HG03460 (cell line): ENCODE measurements at regions not wholly inside any gene's neighbourhood (a gene's known extent, or its start where the extent isn't known, plus 50 kb on each side); places are given as distances from the start of the nearest gene placed in this dataset.
"Not testable (repeated sequence)": the region's sequence is repeated elsewhere in the genome, so short reads cannot be mapped to it uniquely, and the experiment has no call there.

ENCODE experiments used
- ATAC-seq: cut with Tn5 transposase; IDR thresholded peaks from one replicate; pipeline ENCODE4 v1.9.1; 2021; ENCODE audit not compliant: unreplicated experiment

DNA sequence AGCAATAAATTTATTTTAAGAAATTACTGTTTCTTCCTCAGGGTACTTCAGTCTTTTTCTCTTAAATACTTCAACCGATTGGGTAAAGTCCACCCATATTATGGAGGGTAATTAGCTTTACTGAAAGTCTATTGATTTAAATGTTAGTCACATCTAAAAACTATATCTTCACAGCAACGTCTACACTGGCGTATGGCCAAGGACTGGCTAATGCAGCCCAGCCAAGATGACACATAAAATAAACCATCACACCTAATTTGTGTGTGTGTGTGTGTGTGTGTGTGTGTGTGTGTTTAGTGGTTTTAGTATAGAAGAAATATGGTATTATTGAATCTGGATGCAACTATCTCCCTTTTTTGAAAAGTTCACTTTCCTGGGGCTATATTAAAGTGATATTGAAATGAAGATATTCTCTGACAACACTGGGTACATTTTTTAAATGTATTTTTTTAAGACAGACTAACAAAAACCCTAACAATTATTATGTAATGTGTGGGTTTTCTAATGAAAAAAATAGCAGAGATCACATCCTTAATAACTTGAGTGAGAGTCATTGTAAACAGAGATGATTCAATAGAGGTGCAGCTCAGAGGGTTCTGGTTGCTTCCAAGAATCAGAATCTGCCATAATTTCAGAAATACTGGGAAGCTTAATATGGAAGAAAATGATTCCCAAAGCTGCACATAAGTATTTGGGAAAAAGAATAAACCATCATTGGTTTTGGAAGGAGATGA, 584.2 kb upstream of the MBL2 start:
- ATAC-seq = no peak

DNA sequence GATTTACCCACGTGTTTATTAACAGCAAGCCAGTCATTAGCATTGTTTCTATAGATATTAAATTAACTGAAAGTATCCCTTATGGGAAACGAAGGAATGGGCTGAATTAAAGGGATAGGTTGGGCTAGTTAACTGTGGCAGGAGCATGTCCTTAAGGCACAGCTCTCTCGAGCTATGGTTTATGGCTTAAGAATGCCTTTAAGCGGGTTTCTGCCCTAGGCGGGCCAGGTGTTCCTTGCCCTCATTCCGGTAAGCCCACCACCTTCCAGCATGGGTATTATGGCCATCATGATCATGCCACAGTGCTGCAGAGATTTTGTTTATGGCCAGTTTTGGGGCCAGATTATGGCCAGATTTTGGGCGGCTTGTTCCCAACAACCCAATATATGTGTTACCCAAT, 569.9 kb upstream of the MBL2 start:
- ATAC-seq = not testable (repeated sequence)

DNA sequence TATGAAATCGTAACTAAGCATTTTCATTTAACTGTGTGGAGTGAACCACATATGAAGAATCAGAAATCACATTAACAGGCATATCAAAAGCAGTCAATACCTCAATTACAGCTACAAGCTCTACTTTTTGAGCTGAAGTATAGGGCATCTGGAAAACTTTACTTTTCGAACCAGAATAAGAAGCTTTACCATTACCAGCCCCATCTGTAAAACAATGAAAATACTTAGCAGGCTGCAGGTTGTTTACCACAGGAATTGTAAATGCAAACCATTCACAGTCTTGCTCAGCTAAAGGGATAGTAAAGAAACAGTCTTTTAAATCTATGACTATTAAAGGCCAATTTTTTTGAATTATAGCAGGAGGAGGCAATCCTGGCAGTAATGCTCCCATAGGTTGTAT, 565.6 kb upstream of the MBL2 start:
- not testable (repeated sequence) for ATAC-seq

DNA sequence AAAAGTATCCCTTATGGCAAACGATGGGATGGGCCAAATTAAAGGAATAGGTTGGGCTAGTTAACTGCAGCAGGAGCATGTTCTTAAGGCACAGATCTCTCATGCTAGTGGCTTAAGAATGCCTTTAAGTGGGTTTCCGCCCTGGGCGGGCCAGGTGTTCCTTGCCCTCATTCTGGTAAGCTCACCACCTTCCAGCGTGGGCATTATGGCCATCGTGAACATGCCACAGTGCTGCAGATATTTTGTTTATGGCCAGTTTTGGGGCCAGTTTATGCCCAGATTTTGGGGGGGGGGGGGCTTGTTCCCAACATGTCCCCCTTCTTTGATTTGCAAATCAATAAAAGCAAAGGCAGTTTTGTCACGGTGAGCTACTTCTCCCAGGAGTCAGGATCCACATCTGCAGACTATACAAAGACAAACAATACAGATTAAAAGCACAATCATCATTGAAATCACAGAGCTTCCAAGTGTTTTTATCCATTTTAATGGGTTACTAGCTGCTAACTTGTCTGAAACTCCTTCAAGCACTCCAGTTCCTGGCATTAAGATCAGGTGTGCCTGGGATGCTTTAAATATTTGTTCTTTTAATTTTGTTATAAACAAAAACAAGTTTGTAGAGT, 563.3 kb upstream of the MBL2 start:
- not testable (repeated sequence) for ATAC-seq

DNA sequence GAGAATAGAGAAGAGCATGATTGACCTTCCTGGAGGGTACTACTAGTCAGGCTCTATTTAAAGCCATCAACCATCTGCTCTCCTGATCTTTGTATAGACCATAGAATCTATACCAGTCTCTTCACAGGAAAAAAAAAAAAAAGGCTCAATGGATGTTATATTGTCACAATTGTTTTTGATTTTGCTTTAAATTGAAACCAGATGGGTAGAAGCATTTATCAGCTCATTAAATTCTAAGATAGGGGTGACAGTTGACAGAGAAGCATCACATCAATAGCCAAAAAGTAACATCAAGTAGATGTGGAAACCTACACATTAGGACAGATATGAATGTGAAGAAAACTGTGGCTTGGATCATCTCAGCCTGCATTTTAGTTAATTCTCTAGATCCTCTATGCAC, 558.9 kb upstream of the MBL2 start:
- no peak for ATAC-seq

DNA sequence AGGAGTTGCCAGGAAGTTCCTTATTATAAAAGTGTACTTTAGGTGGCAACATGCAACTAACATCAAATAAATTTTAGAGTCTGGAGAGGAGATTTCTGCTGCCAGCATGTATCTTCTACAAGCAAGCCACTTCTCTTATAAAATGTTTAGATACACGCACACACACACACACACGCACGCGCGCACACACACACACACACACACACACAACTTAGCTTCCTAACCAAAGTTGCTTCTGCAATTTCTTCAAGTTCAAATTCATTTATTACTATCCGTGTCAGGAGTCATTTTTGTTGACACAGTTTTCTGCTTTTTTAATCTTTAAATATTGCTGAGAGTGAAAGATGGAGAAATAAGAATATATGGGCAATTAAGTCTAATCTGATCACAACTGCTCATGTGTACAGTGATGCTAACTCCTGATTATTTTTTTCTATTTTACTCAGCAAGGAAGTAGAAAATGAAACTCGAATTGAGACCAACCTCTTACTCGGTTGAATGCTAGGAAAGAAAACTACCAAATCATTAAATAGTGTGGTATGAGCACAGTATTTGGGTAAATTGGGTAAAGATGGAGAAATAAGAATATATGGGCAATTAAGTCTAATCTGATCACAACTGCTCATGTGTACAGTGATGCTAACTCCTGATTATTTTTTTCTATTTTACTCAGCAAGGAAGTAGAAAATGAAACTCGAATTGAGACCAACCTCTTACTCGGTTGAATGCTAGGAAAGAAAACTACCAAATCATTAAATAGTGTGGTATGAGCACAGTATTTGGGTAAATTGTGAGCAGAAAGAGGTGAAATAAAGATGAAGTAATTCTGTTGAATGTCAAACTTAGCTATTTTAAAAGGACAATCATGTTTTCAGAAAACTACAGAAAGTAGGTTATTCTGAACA, 554.1 kb upstream of the MBL2 start:
- not testable (repeated sequence) for ATAC-seq

DNA sequence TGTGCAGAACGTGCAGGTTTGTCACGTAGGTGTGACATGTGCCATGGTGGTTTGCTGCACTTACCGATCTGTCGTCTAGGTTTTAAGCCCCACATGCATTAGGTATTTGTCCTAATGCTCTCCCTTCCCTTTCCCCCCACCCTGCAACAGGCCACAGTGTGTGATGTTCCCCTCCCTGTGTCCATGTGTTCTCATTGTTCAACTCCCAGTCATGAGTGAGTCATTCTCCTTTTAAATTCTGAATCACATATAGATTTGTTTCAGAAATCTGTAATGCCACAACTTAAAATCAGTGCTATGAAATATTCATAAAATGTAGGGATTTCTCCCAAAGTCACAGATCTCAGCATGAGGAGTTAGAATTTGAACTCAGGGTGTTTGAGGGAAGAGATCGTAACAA, 552.5 kb upstream of the MBL2 start:
- no peak for ATAC-seq

DNA sequence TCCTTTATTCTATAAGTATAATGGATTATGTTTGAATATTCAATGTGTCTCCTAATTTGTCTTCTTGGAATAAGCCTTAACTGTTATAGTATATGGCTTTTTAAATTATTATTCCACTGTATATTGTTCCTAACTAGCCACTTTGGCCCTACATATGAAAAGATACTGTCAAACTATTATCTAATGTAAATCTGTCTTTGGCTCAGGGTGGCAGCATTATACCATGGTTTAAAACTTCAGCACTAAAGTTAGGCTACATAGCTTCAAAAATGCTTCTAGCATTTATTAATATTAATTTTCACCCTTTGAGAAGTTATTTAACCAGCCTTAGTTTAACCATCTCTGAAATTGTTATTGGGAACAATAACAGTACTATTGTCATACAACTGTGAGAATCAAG, 543.1 kb upstream of the MBL2 start:
- ATAC-seq = no peak

DNA sequence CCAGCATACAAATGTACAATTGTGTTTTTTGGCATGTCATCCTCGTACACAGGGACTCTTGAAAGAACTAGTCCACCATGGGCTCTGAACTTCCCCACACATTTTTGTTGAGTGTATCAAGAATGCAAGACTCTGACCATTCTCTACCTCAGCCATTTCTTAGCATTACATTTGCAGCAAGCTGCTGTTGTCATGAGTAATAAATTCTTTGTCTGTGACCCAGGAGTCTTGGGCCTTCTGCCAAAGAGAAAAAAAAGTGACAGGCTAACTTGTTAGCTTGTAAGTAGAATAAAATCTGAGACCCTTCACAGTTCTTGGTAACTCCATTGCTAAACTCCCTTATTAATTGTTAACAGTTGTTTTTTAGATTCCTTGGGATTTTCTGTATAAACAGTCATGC, 542.3 kb upstream of the MBL2 start:
- ATAC-seq = no peak

DNA sequence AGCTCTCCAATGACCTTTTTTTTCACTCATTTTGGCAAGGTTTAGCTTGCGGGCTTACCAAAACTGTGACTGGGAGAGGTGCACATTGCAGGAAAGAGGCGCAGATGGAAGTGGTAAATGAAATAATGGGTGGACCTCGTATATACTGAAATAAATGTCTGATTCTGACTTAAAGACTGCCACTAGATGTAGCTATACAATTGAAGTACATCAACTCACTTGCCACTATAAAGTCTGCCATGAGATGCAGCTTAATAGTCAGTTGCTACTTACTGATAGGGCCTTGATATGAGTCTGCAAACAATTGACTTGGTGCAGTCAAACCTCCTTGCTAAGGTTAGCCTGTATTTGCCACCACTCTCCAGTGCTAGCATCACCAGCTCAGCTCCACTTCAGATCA, 525.9 kb upstream of the MBL2 start:
- ATAC-seq = no peak

DNA sequence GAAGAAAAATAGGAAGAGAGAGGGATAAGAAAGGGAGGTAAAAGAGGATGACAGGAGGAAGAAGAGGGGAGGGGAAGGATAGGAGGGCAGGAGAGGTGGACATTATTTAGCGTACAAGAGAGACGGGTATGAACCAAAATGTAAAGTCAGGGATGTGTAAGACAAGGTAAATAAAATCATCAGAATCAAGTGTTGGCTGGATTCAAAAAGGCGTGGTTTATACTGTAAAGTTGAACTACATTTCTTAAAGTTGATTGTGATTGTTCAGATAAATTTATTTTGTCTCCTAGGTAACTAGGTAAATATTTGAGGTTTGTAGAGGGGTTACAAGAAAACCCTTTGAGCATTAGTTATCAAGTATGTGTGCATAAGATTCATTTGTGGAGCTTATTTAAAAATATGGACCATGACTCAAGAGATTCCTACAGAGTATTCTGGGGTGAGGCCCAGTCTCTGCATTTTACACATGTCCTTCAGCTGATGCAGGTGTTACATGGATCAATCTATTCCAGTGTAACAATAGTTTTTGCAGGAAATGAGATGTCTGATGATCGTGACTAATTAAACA, 512.1 kb upstream of the MBL2 start:
- ATAC-seq = no peak

DNA sequence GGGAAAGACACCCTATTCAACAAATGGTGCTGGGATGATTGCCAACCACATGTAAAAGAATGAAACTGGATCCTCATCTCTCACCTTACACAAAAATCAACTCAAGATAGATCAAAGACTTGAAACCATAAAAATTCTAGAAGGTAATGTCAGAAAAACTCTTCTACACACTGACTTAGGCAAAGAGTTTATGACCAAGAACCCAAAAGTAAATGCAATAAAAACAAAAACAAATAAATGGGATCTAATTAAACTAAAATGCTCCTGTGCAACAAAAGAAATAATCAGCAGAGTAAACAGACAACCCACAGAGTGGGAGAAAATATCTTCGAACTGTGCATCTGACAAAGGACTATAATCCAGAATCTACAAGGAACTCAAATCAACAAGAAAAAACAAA, 504.2 kb upstream of the MBL2 start:
- no peak for ATAC-seq

DNA sequence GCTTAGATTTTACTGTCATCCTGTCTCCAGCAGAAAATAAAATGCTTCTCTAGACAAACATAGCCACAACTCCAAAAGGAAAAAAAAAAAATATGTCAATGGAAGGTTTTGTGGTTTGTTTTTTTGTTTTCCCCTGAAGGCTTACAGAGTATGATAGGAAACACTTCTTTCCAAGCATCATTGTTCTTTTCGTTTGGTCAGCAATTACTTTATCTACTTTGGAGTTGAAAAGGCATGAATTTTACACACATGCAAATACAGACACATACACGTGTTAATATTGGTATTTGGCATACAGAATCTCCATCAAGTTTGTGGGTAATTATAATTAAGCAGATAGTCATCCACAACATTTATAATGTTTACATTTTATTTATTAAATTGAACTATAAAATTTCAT, 496.9 kb upstream of the MBL2 start:
- ATAC-seq = no peak

DNA sequence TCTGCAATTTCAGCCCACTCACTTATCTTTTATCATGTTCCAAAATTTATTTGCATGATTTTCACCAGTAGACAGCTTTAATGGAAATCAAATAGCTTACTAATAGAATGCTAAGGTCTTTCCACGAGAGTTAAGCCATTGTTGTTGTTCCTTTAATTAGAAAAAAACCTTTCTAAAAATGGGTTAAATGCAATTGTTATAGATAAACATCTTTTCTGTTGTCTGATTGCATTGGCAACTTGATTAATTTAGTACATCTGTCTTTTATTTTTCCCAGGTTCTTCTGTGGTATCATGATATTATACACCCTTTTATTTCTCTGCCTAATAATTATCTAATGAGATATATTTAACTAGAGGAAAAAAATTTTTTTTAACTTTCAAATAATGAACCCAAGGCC, 487.6 kb upstream of the MBL2 start:
- ATAC-seq = no peak

DNA sequence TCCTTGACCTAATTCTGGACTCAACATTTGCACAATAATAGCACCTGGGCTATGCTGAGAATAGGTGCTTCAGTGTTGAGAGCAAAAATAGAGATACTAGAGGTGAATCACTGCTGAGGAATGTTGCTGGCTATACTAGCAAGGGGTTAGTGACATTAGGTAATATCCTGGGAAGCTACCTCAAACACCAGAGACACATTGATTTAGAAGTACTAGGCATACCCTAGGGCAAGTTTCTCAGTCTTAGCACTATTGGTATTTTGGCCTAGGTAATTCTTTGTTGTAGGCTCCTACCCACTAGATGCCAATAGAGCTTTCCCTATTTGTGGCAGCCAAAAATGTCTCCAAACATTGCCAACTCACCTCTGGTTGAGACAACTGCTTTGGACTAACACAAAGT, 484.0 kb upstream of the MBL2 start:
- no peak for ATAC-seq

DNA sequence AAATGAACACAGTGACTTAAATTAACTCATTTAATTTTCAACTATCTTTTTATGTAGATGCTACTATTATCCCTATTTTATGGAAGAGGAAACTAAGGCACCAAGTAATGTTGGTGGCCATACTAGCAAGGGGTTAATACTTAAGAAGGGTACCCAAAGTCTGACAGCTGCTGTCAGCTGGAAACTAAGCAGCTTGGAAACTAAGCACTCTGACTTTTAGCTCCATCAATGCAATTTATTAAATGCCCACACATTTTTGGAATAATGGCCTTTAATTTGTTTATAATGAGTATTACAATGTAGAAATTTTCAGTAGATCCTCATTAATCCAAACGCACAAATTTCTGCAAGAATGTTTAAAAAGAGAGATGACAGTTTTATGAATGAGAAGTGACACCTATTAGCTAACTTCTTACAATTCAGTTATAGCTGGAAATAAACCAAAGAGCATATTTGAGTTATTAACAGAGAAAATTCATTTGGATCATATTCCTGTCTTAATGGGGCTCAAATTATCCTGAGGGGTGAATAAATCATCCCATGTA, 483.1 kb upstream of the MBL2 start:
- no peak for ATAC-seq

DNA sequence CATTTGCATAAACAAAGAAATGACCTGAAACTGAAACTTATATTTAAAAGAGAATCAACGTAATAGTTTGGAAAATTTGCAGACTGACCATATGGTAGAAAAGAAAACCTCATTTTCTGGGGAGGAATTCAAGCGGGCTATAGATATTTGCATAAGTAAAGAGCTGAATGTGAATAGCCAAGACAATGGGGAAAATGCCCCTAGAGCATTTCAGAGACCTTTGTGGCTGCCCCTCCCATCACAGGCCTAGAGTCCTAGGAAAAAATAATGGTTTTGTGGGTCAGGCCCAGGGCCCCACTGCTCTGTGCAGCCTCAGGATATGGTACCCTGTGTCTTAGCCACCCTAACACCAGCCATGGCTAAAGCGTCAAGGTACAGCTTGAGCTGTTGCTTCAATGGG, 480.6 kb upstream of the MBL2 start:
- ATAC-seq = no peak

DNA sequence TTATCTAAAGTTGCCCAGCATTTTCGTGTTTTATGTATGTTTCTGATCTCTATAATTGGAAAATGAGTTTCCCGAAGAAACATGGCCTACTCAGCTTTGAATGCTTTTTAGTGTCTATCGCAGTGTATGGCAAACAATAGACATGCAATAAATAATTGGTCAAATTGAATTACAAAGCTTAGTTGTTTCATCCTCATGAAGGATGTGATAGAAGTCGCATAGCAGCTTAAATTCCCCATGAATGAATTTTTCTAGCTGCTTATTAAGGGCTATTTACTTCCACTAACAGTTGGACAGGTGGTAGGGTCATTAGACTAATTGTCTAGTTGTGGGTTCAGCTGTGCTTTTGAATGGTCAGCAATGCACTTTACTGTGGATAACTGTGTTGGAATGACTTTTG, 467.3 kb upstream of the MBL2 start:
- ATAC-seq = no peak

DNA sequence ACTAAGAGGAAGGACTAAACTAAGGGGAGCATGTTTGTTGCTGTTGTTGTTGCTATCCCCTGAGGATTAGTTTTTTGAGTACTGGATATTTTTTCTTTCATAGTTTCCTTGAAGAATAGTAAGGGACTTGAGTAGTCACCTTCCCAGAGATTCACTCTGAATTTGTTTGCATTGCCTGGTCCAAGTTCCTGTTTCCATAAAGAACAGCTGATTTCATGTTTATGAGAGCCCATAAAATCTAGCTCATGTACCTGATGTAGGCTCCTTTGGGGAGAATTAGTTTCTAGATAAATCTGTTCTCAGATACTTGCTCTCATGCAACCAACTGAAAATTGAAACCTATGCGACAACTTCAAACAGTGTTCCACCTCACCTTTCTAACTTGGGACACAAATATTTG, 464.4 kb upstream of the MBL2 start:
- no peak for ATAC-seq

DNA sequence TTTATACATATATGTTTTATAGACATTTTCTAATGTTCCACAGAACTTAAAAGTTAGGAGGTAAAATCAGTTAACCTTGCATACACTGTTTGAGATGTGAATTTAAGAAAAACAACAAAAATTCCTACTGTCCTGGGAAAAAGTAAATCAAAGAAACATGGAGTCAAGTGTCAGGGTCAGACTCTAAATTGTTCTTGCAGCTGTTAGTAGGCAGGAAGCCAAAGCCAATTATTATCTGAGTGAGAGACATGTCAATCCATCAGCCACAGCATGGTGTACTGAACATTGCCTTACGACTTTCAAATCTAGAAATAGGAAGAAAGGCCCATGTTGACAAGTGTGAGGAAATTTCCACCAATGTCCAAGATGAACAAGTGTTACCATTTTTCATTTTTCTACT, 461.2 kb upstream of the MBL2 start:
- ATAC-seq = no peak

DNA sequence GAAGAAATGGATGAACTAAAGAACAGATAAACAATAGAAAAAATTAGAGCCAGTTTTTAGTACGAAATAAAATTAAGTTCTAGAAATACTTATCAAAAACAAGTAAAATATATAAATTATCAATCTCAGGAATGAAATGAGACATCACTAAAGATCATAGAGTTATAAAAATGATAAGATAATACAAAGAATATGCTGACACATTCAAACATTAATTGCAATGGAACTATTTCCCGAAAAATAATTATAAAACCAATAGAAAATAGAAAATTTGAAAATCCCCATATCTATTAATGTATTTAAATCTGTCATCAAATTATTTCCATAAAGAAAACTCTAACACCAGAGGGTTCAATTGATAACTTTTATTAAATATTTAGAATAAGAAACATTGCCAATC, 458.1 kb upstream of the MBL2 start:
- ATAC-seq = no peak
